Upper lobe of left lung (tissue), 4 donors: ENCODE measurements at regions not wholly inside any gene's neighbourhood (a gene's known extent, or its start where the extent isn't known, plus 50 kb on each side); places are given as distances from the start of the nearest gene placed in this dataset.

ENCODE experiments used
- CTCF ChIP-seq, 6 experiments: fragments of 450-650 bp in 4 of 6; fragments of 200-600 bp in 2 of 6; sonication (generic) in 2 of 6; IDR thresholded peaks; one replicate each; pipeline ENCODE4 v1.5.1; 2016 to 2019; ENCODE audit warnings: antibody characterized with exemption in 6 of 6
- EP300 ChIP-seq, 4 donors: sonication (generic); formaldehyde crosslinking; IDR thresholded peaks; one replicate each; pipeline ENCODE4 v1.5.1; 2017; ENCODE audit warnings: antibody characterized with exemption in 4 of 4, control low read depth in 2 of 4
- POLR2A ChIP-seq, 4 donors: fragments of 450-650 bp; IDR thresholded peaks; one replicate each; pipeline ENCODE4 v1.5.1; 2016 to 2017; ENCODE audit warnings: antibody characterized with exemption in 4 of 4, mild to moderate bottlenecking in 2 of 4
- POLR2AphosphoS5 ChIP-seq, 2 donors: sonication (generic); formaldehyde crosslinking; IDR thresholded peaks; one replicate each; pipeline ENCODE4 v1.5.1; 2017; ENCODE audit warnings: antibody characterized with exemption in 2 of 2

DNA sequence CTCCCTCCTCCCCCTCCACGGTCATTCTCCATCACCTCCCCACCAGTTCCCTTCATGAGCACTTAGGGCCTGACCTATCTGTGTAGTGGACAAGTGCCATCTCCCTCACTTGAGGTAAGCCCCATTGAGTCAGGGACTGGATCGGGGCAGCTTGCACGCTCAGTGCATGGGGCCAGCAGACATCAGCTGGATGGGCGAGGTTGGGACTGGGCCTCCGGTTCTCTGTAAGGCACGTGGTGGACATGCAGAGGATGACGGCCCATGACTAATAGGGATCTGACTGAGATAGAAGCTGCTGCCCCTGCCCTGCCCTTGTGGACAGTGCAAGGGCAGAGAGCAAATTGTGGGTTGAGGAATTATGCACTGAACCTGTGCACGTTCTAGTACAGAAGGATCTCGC lies 120.4 kb upstream of the C1orf174 start:
- no peak for TF ChIP-seq CTCF (IDR thresholded peaks at IDR 0.05)
- no peak for TF ChIP-seq POLR2A (IDR thresholded peaks at IDR 0.05)
- TF ChIP-seq EP300 (IDR thresholded peaks at IDR 0.05) = no peak
- TF ChIP-seq POLR2AphosphoS5 (IDR thresholded peaks at IDR 0.05) = no peak
